ENCODE measurements at regions not wholly inside any gene's neighbourhood (a gene's known extent, or its start where the extent isn't known, plus 50 kb on each side); places are given as distances from the start of the nearest gene placed in this dataset.

DNA sequence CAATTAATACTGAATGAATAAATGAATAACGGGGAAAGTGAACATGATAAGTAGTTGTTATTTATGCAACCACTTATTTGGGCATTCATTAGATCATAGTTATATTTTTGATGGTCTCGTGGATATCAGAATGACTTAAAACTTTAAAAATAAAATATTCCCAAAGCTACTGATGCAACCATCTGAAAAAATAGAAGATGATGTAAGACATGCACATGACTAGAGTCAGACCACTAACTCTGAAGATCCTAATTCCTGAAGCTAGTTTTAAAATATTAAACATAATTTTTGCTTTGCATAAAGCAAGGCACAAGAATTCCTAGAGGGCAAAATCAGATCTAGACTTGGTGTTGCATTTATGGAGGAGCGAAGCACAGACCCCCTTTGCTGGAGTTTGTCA, 616.1 kb downstream of the IRS1 start:
- Mint-ChIP-seq H3K27ac (no peak overlapping the region), H3K36me3 (no peaks in the 10 kb centered on the region), H3K27me3 (ENCODE audit: low read depth) (no peaks in the 10 kb centered on the region), H3K4me1 (peaks cover 30% of the 10 kb centered on the region), H3K9me3 (peaks cover 6% of the 10 kb centered on the region), H3K4me3 (no peak overlapping the region)
- TF ChIP-seq, protein P1, sequence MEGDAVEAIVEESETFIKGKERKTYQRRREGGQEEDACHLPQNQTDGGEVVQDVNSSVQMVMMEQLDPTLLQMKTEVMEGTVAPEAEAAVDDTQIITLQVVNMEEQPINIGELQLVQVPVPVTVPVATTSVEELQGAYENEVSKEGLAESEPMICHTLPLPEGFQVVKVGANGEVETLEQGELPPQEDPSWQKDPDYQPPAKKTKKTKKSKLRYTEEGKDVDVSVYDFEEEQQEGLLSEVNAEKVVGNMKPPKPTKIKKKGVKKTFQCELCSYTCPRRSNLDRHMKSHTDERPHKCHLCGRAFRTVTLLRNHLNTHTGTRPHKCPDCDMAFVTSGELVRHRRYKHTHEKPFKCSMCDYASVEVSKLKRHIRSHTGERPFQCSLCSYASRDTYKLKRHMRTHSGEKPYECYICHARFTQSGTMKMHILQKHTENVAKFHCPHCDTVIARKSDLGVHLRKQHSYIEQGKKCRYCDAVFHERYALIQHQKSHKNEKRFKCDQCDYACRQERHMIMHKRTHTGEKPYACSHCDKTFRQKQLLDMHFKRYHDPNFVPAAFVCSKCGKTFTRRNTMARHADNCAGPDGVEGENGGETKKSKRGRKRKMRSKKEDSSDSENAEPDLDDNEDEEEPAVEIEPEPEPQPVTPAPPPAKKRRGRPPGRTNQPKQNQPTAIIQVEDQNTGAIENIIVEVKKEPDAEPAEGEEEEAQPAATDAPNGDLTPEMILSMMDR (IDR thresholded peaks at IDR 0.05; ENCODE audit: unreplicated experiment): no peak
- no peak for DNase-seq (ENCODE audit: low spot score in 2 of 2, unreplicated experiment in 2 of 2)

DNA sequence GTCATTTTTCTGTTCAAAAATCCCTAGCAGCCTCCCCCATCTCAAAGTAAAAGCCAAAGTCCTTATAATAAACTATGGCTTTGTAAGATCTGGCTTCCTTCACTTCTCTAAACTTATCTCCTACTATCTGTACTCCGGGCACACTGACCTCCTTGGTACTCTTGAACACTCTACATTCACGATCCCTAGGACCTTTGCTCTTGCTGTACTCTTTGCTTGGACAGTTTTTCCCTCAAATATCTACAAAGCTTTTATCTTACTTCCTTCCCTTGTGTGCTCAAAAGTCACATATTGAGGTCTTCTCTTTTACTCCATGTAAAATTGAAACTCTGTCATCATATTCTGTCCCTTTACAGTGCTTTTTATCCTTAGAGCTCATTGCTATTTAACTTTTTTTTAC, 616.6 kb downstream of the IRS1 start:
- H3K27ac Mint-ChIP-seq: no peak overlapping the region
- H3K27me3 Mint-ChIP-seq (ENCODE audit: low read depth): no peaks in the 10 kb centered on the region
- H3K4me3 Mint-ChIP-seq: no peak overlapping the region
- DNase-seq (ENCODE audit: low spot score in 2 of 2, unreplicated experiment in 2 of 2): no peak
- H3K9me3 Mint-ChIP-seq: peaks cover 11% of the 10 kb centered on the region
- TF ChIP-seq, protein P1 (IDR thresholded peaks at IDR 0.05; ENCODE audit: unreplicated experiment): no peak
- peaks cover 26% of the 10 kb centered on the region for H3K4me1 Mint-ChIP-seq
- no peaks in the 10 kb centered on the region for H3K36me3 Mint-ChIP-seq

DNA sequence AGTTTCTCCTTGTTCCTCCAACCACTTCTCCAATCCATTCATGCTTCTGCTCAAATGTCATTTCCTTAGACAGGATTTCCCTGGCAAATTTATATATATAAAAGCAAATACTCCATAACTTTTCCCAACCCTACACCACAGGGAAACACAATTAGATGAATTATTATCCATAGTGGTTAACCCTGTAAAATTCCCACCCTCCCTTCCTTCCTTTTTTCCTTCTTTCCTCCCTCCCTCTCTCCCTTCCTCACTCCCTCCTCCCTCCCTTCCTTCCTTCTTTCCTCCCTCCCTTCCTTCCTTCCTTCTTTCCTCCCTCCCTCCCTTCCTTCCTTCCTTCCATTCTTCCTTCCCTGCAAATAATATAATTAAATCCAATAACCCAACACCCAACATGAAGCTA, 617.7 kb downstream of the IRS1 start:
- Mint-ChIP-seq H3K9me3 (peaks cover 12% of the 10 kb centered on the region), H3K27me3 (ENCODE audit: low read depth) (no peaks in the 10 kb centered on the region)

DNA sequence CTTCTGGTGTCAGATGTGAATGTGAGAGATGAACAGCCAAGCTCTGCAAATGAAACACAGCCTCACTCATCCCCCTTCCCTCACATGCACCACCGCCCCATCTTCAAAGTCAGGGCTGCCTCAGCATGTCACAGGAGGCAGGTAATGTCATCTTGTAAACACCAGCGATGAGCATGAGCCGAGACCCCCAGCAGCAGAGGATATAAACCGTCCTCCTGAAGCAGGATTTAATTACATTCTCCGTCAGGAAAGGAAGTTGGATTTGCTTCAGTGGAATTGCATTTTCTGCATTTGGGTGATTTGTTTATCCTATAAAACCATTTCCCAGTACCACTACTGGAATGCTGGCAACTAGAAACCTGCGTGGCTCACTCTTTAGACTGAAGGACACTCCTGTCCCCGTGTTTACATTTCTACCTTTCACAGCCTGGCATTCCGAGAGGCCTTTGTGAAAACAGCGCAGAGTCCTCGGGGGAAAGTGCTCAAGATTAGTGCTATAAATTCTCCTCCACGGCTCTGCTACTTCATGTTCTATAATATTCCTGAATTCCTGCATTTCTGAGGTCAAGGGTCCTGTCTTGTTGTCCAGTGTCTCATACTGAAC, 619.2 kb downstream of the IRS1 start:
- Mint-ChIP-seq H3K4me3 (no peak overlapping the region), H3K36me3 (no peaks in the 10 kb centered on the region), H3K27me3 (ENCODE audit: low read depth) (no peaks in the 10 kb centered on the region), H3K27ac (no peak overlapping the region), H3K4me1 (peaks cover 7% of the 10 kb centered on the region), H3K9me3 (peaks cover 12% of the 10 kb centered on the region)
- TF ChIP-seq, protein P1 (IDR thresholded peaks at IDR 0.05; ENCODE audit: unreplicated experiment): no peak
- no peak for DNase-seq (ENCODE audit: low spot score in 2 of 2, unreplicated experiment in 2 of 2)

More for the DNA sequence above, 617.7 kb downstream of the IRS1 start:
- peaks cover 15% of the 10 kb centered on the region for H3K4me1 Mint-ChIP-seq
- no peak for DNase-seq (ENCODE audit: low spot score in 2 of 2, unreplicated experiment in 2 of 2)
- no peak overlapping the region for H3K27ac Mint-ChIP-seq
- H3K4me3 Mint-ChIP-seq: no peak overlapping the region
- H3K36me3 Mint-ChIP-seq: no peaks in the 10 kb centered on the region
- TF ChIP-seq, protein P1 (IDR thresholded peaks at IDR 0.05; ENCODE audit: unreplicated experiment): no peak

DNA sequence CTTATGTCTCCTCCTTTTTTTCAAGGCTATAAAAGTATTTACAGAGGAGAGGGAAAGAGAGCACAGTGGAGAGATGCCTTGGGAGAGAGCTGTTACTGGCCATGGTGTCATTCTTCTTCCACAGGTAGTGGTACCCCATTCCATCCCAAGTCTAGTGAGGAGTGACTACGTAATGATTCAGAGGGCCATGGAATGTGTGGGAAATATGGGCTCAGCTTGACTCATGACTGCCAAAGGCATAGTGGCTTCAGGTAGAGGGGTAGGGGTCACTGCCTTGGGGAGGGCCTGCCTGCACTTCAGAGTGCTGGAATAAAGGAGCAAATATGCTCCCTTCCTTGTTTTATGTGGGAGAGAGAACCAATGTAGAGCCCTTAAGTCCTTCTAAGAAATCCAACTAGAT, 620.6 kb downstream of the IRS1 start:
- no peak overlapping the region for H3K27ac Mint-ChIP-seq
- H3K4me1 Mint-ChIP-seq: no peaks in the 10 kb centered on the region
- H3K27me3 Mint-ChIP-seq (ENCODE audit: low read depth): no peaks in the 10 kb centered on the region
- DNase-seq (ENCODE audit: low spot score in 2 of 2, unreplicated experiment in 2 of 2): no peak
- H3K4me3 Mint-ChIP-seq: no peak overlapping the region
- H3K36me3 Mint-ChIP-seq: no peaks in the 10 kb centered on the region
- TF ChIP-seq, protein P1 (IDR thresholded peaks at IDR 0.05; ENCODE audit: unreplicated experiment): no peak
- peaks cover 12% of the 10 kb centered on the region for H3K9me3 Mint-ChIP-seq
